H9 (cell line): ENCODE measurements at regions not wholly inside any gene's neighbourhood (a gene's known extent, or its start where the extent isn't known, plus 50 kb on each side); places are given as distances from the start of the nearest gene placed in this dataset.
"Not testable (repeated sequence)": the region's sequence is repeated elsewhere in the genome, so short reads cannot be mapped to it uniquely, and the experiment has no call there.

ENCODE experiments used
- DNase-seq: peaks from one replicate; pipeline ENCODE4 v3.0.0-alpha.2; 2017
- H2AFZ ChIP-seq: one replicate; pipeline ENCODE4 v1.6.1; 2013; ENCODE audit warnings: mild to moderate bottlenecking, low read length, control low read depth, moderate library complexity
- H2AK5ac ChIP-seq: 2 replicates; pipeline ENCODE4 v1.6.1; 2013; ENCODE audit warnings: low read length, control low read depth, mixed read lengths; ENCODE audit not compliant: insufficient read length
- H2BK120ac ChIP-seq: one replicate; pipeline ENCODE4 v1.6.1; 2013; ENCODE audit warnings: low read depth, mild to moderate bottlenecking, low read length, control low read depth, inconsistent platforms; ENCODE audit not compliant: poor library complexity, severe bottlenecking
- H2BK12ac ChIP-seq: 2 replicates; pipeline ENCODE4 v1.6.1; 2013; ENCODE audit warnings: low read length, control low read depth, mixed read lengths, low read depth; ENCODE audit not compliant: insufficient read length
- H2BK15ac ChIP-seq: 2 replicates; pipeline ENCODE4 v1.6.1; 2013; ENCODE audit warnings: low read depth, low read length, control low read depth
- H2BK20ac ChIP-seq: one replicate; pipeline ENCODE4 v1.6.1; 2013; ENCODE audit warnings: low read depth, mild to moderate bottlenecking, low read length, control low read depth, inconsistent platforms; ENCODE audit not compliant: poor library complexity, severe bottlenecking
- H2BK5ac ChIP-seq: 2 replicates; pipeline ENCODE4 v1.6.1; 2013; ENCODE audit warnings: low read length, control low read depth, mixed read lengths; ENCODE audit not compliant: insufficient read length
- H3K14ac ChIP-seq: 2 replicates; pipeline ENCODE4 v1.6.1; 2013; ENCODE audit warnings: low read length, control low read depth; ENCODE audit not compliant: insufficient read depth
- H3K18ac ChIP-seq: 2 replicates; pipeline ENCODE4 v1.6.1; 2013; ENCODE audit warnings: low read depth, mild to moderate bottlenecking, mixed read lengths, low read length, control low read depth; ENCODE audit not compliant: insufficient read length
- H3K23ac ChIP-seq: 2 replicates; pipeline ENCODE4 v1.6.1; 2013; ENCODE audit warnings: low read length, control low read depth, mixed read lengths, low read depth; ENCODE audit not compliant: insufficient read length
- H3K23me2 ChIP-seq: 2 replicates; pipeline ENCODE4 v1.6.1; 2013; ENCODE audit warnings: low read depth, mild to moderate bottlenecking, mixed read lengths, low read length, control low read depth; ENCODE audit not compliant: insufficient read length, poor library complexity, severe bottlenecking
- H3K27ac ChIP-seq: 2 replicates; pipeline ENCODE4 v1.5.1; 2013; ENCODE audit warnings: low read length, control low read depth, mixed read lengths, low read depth; ENCODE audit not compliant: insufficient read length
- H3K27me3 ChIP-seq: 2 replicates; pipeline ENCODE4 v1.6.1; 2013; ENCODE audit warnings: low read length, control low read depth, inconsistent platforms; ENCODE audit not compliant: insufficient read depth
- H3K4ac ChIP-seq: 2 replicates; pipeline ENCODE4 v1.6.1; 2013; ENCODE audit warnings: low read depth, mild to moderate bottlenecking, control low read depth, inconsistent platforms, low read length, moderate library complexity
- H3K4me1 ChIP-seq: 2 replicates; pipeline ENCODE4 v1.6.1; 2013; ENCODE audit warnings: low read length, control low read depth, inconsistent platforms; ENCODE audit not compliant: insufficient read depth
- H3K4me2 ChIP-seq: 2 replicates; pipeline ENCODE4 v1.6.1; 2013; ENCODE audit warnings: low read length, control low read depth, mixed read lengths; ENCODE audit not compliant: insufficient read length, insufficient read depth
- H3K56ac ChIP-seq: 2 replicates; pipeline ENCODE4 v1.6.1; 2013; ENCODE audit warnings: low read depth, mild to moderate bottlenecking, mixed read lengths, low read length, control low read depth; ENCODE audit not compliant: insufficient read length
- H3K79me1 ChIP-seq: 2 replicates; pipeline ENCODE4 v1.6.1; 2013; ENCODE audit warnings: low read depth, mild to moderate bottlenecking, moderate library complexity, low read length, control low read depth, inconsistent platforms; ENCODE audit not compliant: insufficient read depth, poor library complexity, severe bottlenecking
- H3K79me2 ChIP-seq: 2 replicates; pipeline ENCODE4 v1.6.1; 2013; ENCODE audit warnings: low read length, control low read depth, inconsistent platforms; ENCODE audit not compliant: insufficient read depth
- H3K9ac ChIP-seq: 2 replicates; pipeline ENCODE4 v1.6.1; 2013; ENCODE audit warnings: low read length, control low read depth, mixed read lengths; ENCODE audit not compliant: insufficient read length; ENCODE audit errors: extremely low read depth
- H3K9me3 ChIP-seq: one replicate; pipeline ENCODE4 v1.6.1; 2013; ENCODE audit warnings: low read depth, low read length, inconsistent platforms; ENCODE audit not compliant: control insufficient read depth
- H3T11ph ChIP-seq: one replicate; pipeline ENCODE4 v1.6.1; 2013; ENCODE audit warnings: mild to moderate bottlenecking, low read length, control low read depth, inconsistent platforms
- H4K20me1 ChIP-seq: one replicate; pipeline ENCODE4 v1.6.1; 2013; ENCODE audit not compliant: control insufficient read depth, insufficient read length, insufficient read depth
- H4K5ac ChIP-seq: 2 replicates; pipeline ENCODE4 v1.6.1; 2013; ENCODE audit warnings: low read depth, mild to moderate bottlenecking, mixed read lengths, low read length, control low read depth; ENCODE audit not compliant: insufficient read length
- H4K8ac ChIP-seq: replicated peaks from 2 replicates; pipeline ENCODE4 v1.6.1; 2013; ENCODE audit warnings: low read length, control low read depth, mixed read lengths, low read depth; ENCODE audit not compliant: insufficient read length
- H4K91ac ChIP-seq: 2 replicates; pipeline ENCODE4 v1.6.1; 2013; ENCODE audit warnings: low read depth, mild to moderate bottlenecking, moderate library complexity, mixed read lengths, low read length, control low read depth; ENCODE audit not compliant: insufficient read length
- H3K27ac Mint-ChIP-seq, 3 experiments: 2 replicates in 2 of 3; 3 replicates in 1 of 3; pipeline ENCODE4 v1.8.0; 2020 to 2021; ENCODE audit warnings: mixed read lengths in 3 of 3, mild to moderate bottlenecking in 1 of 3, moderate library complexity in 1 of 3
- H3K27me3 Mint-ChIP-seq: 2 replicates; pipeline ENCODE4 v1.8.0; 2021; ENCODE audit warnings: low read depth, mild to moderate bottlenecking, moderate library complexity, mixed read lengths
- H3K36me3 Mint-ChIP-seq, 3 experiments: 2 replicates in 2 of 3; 3 replicates in 1 of 3; pipeline ENCODE4 v1.8.0; 2020 to 2021; ENCODE audit warnings: low read depth in 3 of 3, mixed read lengths in 3 of 3; ENCODE audit not compliant: insufficient read depth in 1 of 3
- H3K4me1 Mint-ChIP-seq, 2 experiments: 2 replicates each; pipeline ENCODE4 v1.8.0; 2020; ENCODE audit warnings: mixed read lengths in 2 of 2
- H3K4me3 Mint-ChIP-seq, 2 experiments: 2 replicates in 1 of 2; 3 replicates in 1 of 2; pipeline ENCODE4 v1.8.0; 2020 to 2021; ENCODE audit warnings: mild to moderate bottlenecking in 2 of 2, mixed read lengths in 2 of 2, moderate library complexity in 1 of 2
- H3K9me3 Mint-ChIP-seq, 2 experiments: 2 replicates in 1 of 2; 3 replicates in 1 of 2; pipeline ENCODE4 v1.8.0; 2020; ENCODE audit warnings: mild to moderate bottlenecking in 2 of 2, mixed read lengths in 2 of 2, moderate library complexity in 1 of 2
- CTCF ChIP-seq: fragments of 200-600 bp; sonication (generic); conservative IDR thresholded peaks from 3 replicates; pipeline ENCODE4 v1.8.0; 2021; ENCODE audit warnings: antibody characterized with exemption, mild to moderate bottlenecking
- WGBS: extraction: QIAGEN DNeasy Blood & Tissue Kit; methylation state at CpG from one replicate; pipeline ENCODE4 v1.1.7; 2013; ENCODE audit warnings: missing lambda C conversion rate, low lambda C conversion rate, mixed read lengths; ENCODE audit not compliant: insufficient read length; ENCODE audit errors: extremely low coverage; 5-methylcytosine and 5-hydroxymethylcytosine counted together

DNA sequence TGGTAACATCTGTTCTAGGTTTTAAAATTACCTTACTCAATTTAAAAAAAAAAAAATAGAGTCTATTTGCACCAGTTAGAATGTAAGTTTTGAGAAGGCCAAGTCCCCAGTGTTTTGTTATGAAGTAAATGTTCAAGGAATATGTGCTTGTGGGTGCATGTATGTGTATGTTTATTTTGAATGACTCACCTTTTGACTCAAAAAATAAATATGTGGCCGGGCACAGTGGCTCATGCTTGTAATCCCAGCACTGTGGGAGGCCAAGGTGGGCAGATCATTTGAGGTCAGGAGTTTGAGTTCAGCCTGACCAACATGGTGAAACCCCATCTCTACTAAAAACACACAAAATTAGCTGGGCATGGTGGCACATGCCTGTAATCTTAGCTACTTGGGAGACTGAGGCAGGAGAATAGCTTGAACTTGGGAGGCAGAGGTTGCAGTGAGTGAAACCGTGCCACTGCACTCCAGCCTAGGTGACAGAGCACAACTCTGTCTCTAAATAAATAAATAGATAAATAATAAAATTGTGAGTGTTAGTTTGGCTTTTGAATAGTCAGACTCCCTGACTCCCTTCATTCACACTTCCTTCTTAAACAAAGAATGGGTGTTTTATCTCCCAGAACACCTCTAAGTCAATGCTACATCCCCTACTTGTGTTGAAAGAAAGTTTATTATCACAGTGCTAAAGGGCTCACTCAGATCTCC is 511.3 kb upstream of the PCDH7 start:
- no peak for DNase-seq
- H2BK5ac ChIP-seq, result no peak overlapping the region
- no peak overlapping the region for H2BK20ac ChIP-seq
- no peaks in the 10 kb centered on the region for H3K9me3 ChIP-seq
- no peak overlapping the region for H3K4ac ChIP-seq
- no peaks in the 10 kb centered on the region for H3K79me1 ChIP-seq
- H2BK12ac ChIP-seq, result no peak overlapping the region
- H3K4me2 ChIP-seq, result no peak overlapping the region
- no peak overlapping the region for H2AK5ac ChIP-seq
- no peak overlapping the region for H3K27ac Mint-ChIP-seq
- TF ChIP-seq CTCF, result no peak
- H3K79me2 ChIP-seq, result no peaks in the 10 kb centered on the region
- H3K9me3 Mint-ChIP-seq, result peaks cover 1 to 2% of the 10 kb centered on the region in 2 experiments; a peak in 2 of 5 replicates
- no peak overlapping the region for H3K27ac ChIP-seq
- no peak overlapping the region for H2BK120ac ChIP-seq
- no peaks in the 10 kb centered on the region for H4K20me1 ChIP-seq
- H3K14ac ChIP-seq, result no peak overlapping the region
- H2AFZ ChIP-seq, result no peak overlapping the region
- H3K4me3 Mint-ChIP-seq, result no peak overlapping the region
- H3K27me3 ChIP-seq, result no peaks in the 10 kb centered on the region
- peaks cover 0 to 2% (median 1%) of the 10 kb centered on the region in 3 experiments; a peak in 4 of 7 replicates for H3K36me3 Mint-ChIP-seq
- no peaks in the 10 kb centered on the region for H3K23me2 ChIP-seq
- H4K5ac ChIP-seq, result no peak overlapping the region
- no peak overlapping the region for H3K23ac ChIP-seq
- H4K91ac ChIP-seq, result no peak overlapping the region
- no peak overlapping the region for H3K56ac ChIP-seq
- H3K4me1 ChIP-seq, result no peaks in the 10 kb centered on the region
- H3K27me3 Mint-ChIP-seq, result no peaks in the 10 kb centered on the region
- no CpG with 5 or more reads among the region's 2 CpGs for WGBS
- H4K8ac ChIP-seq, result no peak overlapping the region
- no peak overlapping the region for H3K18ac ChIP-seq
- H3K4me1 Mint-ChIP-seq, result no peaks in the 10 kb centered on the region
- no peak overlapping the region for H2BK15ac ChIP-seq
- H3K9ac ChIP-seq, result no peak overlapping the region
- H3T11ph ChIP-seq, result no peak overlapping the region

DNA sequence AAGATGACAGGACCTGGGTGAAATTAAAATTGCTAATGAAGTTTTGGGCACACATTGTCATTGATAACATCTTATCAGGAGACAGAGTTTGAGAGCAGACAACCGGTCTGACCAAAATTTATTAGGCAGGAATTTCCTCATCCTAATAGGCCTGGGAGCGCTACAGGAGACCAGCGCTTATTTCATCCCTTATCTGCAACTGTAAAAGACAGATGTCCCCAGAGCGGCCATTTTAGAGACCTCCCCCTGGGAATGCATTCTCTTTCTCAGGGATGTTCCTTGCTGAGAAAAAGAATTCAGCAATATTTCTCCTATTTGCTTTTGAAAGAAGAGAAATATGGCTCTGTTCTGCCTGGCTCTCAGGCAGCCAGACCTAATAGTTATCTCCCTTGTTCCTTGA is 504.2 kb upstream of the PCDH7 start:
- not testable (repeated sequence) for H2BK12ac ChIP-seq, H2BK15ac ChIP-seq, H2BK120ac ChIP-seq, H4K91ac ChIP-seq, H3K4me1 Mint-ChIP-seq, H3K56ac ChIP-seq, H3K18ac ChIP-seq, H2BK20ac ChIP-seq, H2AK5ac ChIP-seq, H3K4me3 Mint-ChIP-seq, H3K9ac ChIP-seq, H2BK5ac ChIP-seq, H2AFZ ChIP-seq, H3K27ac Mint-ChIP-seq, H3K4me2 ChIP-seq, H4K5ac ChIP-seq, H3K27me3 ChIP-seq, H3K27ac ChIP-seq, H3K23me2 ChIP-seq, DNase-seq, H3K79me1 ChIP-seq, H3K4me1 ChIP-seq, H4K8ac ChIP-seq, H3K27me3 Mint-ChIP-seq, H3T11ph ChIP-seq, H3K9me3 ChIP-seq, H3K14ac ChIP-seq, H3K79me2 ChIP-seq, H3K4ac ChIP-seq, H4K20me1 ChIP-seq, H3K23ac ChIP-seq
- H3K9me3 Mint-ChIP-seq, result peaks cover 18 to 31% of the 10 kb centered on the region in 2 experiments
- peaks cover 10 to 25% (median 15%) of the 10 kb centered on the region in 3 experiments for H3K36me3 Mint-ChIP-seq
- no CpG with 5 or more reads among the region's 4 CpGs for WGBS
